ENCODE measurements at regions not wholly inside any gene's neighbourhood (a gene's known extent, or its start where the extent isn't known, plus 50 kb on each side); places are given as distances from the start of the nearest gene placed in this dataset.

- no peak for TF ChIP-seq POLR2A (IDR thresholded peaks at IDR 0.05)
- TF ChIP-seq, protein P1, sequence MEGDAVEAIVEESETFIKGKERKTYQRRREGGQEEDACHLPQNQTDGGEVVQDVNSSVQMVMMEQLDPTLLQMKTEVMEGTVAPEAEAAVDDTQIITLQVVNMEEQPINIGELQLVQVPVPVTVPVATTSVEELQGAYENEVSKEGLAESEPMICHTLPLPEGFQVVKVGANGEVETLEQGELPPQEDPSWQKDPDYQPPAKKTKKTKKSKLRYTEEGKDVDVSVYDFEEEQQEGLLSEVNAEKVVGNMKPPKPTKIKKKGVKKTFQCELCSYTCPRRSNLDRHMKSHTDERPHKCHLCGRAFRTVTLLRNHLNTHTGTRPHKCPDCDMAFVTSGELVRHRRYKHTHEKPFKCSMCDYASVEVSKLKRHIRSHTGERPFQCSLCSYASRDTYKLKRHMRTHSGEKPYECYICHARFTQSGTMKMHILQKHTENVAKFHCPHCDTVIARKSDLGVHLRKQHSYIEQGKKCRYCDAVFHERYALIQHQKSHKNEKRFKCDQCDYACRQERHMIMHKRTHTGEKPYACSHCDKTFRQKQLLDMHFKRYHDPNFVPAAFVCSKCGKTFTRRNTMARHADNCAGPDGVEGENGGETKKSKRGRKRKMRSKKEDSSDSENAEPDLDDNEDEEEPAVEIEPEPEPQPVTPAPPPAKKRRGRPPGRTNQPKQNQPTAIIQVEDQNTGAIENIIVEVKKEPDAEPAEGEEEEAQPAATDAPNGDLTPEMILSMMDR (IDR thresholded peaks at IDR 0.05 in 8 of 11, conservative IDR thresholded peaks at IDR 0.05 in 3 of 11) = no peak
- no peak for TF ChIP-seq POLR2AphosphoS5 (IDR thresholded peaks at IDR 0.05)
Measured at GRCh38 chr2:221750316-221750715, 178.2 kb upstream of the EPHA4 start.
